ENCODE measurements at regions not wholly inside any gene's neighbourhood (a gene's known extent, or its start where the extent isn't known, plus 50 kb on each side); places are given as distances from the start of the nearest gene placed in this dataset.

DNA sequence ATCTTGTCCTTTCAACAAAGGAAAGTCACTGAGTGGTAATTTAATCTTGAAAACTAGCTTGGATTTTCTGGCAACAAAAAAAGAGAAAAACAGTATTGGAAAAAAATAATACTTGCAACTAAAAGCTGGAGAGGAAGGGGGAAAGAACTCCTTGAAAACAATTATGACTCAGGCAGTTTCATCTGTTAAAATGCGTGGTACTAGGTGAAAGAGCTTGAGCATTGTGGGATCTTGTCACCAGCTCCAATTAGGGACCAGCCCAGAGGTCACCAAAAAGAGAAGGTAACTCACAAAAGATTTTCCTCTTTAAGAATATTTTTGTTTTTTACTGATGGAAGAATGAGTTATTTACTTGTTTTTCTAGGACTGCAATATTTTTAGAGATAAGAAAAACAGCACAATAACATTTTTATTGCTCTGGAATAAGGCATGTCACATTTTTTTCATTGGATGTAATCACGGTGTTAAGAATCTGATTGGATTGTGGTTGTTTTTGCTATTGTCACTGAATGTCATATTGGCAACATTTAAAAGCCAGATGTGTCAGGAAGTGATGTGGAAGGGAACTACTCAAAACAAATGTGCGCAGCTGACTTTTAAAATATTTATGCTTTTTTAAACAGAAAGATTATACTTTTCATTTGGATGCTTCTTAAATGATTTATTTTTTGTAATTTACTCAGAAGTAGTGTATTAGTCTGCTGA lies 78.5 kb upstream of the ADAMTS5 start:
- Histone ChIP-seq H2AFZ (ENCODE audit: control insufficient read depth, low read length) (no peak overlapping the region), H3K27ac (ENCODE audit: control insufficient read depth, insufficient read depth, low read length) (no peak overlapping the region), H3K4me3 (ENCODE audit: control insufficient read depth in 2 of 3, extremely low read depth in 1 of 3, insufficient read depth in 2 of 3, low read depth in 1 of 3, low read length in 3 of 3) (no peak overlapping the region), H3K4me1 (ENCODE audit: control insufficient read depth, extremely low read depth, insufficient read depth, low read length) (peaks cover 13% of the 10 kb centered on the region), H3K9ac (ENCODE audit: control insufficient read depth, extremely low read depth, insufficient read depth, low read length) (no peak overlapping the region), H3K36me3 (ENCODE audit: control insufficient read depth in 2 of 2, extremely low read depth in 1 of 2, insufficient read depth in 2 of 2, low read length in 2 of 2) (no peaks in the 10 kb centered on the region), H4K20me1 (ENCODE audit: control insufficient read depth, extremely low read depth, insufficient read depth, low read length) (no peaks in the 10 kb centered on the region), H3K9me3 (ENCODE audit: control insufficient read depth, low read depth, low read length) (no peaks in the 10 kb centered on the region), H3K27me3 (ENCODE audit: control insufficient read depth, extremely low read depth, insufficient read depth, low read length) (no peaks in the 10 kb centered on the region), H3K79me2 (ENCODE audit: control insufficient read depth, insufficient read depth, low read length) (no peaks in the 10 kb centered on the region), H3K4me2 (ENCODE audit: control insufficient read depth, extremely low read depth, insufficient read depth, low read depth, low read length) (no peak overlapping the region), H3K9me1 (ENCODE audit: control insufficient read depth, extremely low read depth, insufficient read depth, low read length) (no peaks in the 10 kb centered on the region)
- no peak for TF ChIP-seq EZH2 (IDR thresholded peaks at IDR 0.05; ENCODE audit: low read length)
- TF ChIP-seq, protein P1, sequence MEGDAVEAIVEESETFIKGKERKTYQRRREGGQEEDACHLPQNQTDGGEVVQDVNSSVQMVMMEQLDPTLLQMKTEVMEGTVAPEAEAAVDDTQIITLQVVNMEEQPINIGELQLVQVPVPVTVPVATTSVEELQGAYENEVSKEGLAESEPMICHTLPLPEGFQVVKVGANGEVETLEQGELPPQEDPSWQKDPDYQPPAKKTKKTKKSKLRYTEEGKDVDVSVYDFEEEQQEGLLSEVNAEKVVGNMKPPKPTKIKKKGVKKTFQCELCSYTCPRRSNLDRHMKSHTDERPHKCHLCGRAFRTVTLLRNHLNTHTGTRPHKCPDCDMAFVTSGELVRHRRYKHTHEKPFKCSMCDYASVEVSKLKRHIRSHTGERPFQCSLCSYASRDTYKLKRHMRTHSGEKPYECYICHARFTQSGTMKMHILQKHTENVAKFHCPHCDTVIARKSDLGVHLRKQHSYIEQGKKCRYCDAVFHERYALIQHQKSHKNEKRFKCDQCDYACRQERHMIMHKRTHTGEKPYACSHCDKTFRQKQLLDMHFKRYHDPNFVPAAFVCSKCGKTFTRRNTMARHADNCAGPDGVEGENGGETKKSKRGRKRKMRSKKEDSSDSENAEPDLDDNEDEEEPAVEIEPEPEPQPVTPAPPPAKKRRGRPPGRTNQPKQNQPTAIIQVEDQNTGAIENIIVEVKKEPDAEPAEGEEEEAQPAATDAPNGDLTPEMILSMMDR (optimal IDR thresholded peaks at IDR 0.05 in 1 of 3, IDR thresholded peaks at IDR 0.05 in 1 of 3, conservative IDR thresholded peaks at IDR 0.05 in 1 of 3; ENCODE audit: extremely low read depth in 1 of 3, insufficient read depth in 2 of 3, low read length in 3 of 3) = no peak
- DNase-seq (ENCODE audit: low read depth, low spot score) (no peak), FAIRE-seq (no peak)
- dilution Hi-C loops (cut with MboI; ENCODE audit: extremely low pct_ligation_motif_present, low sequenced_read_pairs) = no loop called here

DNA sequence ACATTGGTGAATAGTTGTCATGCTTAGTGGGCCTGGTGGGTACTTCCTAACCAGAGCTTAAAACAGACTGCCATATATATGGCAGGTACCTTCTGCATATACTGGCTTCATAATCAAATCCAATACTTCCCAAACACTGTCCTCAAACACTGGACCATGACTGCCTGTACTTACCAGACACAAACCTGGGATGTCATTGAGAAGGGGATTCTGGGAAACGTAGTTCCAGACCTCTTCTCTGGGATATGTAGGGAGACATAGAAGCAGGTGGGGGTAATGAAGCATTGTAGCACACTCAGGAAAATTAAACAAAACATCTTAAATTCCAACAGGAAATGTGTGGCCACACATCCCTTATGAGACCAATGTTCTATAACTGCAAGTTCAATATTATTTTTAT lies 76.5 kb upstream of the ADAMTS5 start:
- no peak for FAIRE-seq

More for the DNA sequence above, 76.5 kb upstream of the ADAMTS5 start:
- no peaks in the 10 kb centered on the region for H3K79me2 ChIP-seq (ENCODE audit: control insufficient read depth, insufficient read depth, low read length)
- no peak overlapping the region for H3K9ac ChIP-seq (ENCODE audit: control insufficient read depth, extremely low read depth, insufficient read depth, low read length)
- H3K27me3 ChIP-seq (ENCODE audit: control insufficient read depth, extremely low read depth, insufficient read depth, low read length) = no peaks in the 10 kb centered on the region
- H3K9me1 ChIP-seq (ENCODE audit: control insufficient read depth, extremely low read depth, insufficient read depth, low read length) = no peaks in the 10 kb centered on the region
- H3K27ac ChIP-seq (ENCODE audit: control insufficient read depth, insufficient read depth, low read length) = no peak overlapping the region
- H2AFZ ChIP-seq (ENCODE audit: control insufficient read depth, low read length) = no peak overlapping the region
- H4K20me1 ChIP-seq (ENCODE audit: control insufficient read depth, extremely low read depth, insufficient read depth, low read length) = no peaks in the 10 kb centered on the region
- DNase-seq (ENCODE audit: low read depth, low spot score) = no peak
- TF ChIP-seq EZH2 (IDR thresholded peaks at IDR 0.05; ENCODE audit: low read length) = no peak
- TF ChIP-seq, protein P1 (optimal IDR thresholded peaks at IDR 0.05 in 1 of 3, IDR thresholded peaks at IDR 0.05 in 1 of 3, conservative IDR thresholded peaks at IDR 0.05 in 1 of 3; ENCODE audit: extremely low read depth in 1 of 3, insufficient read depth in 2 of 3, low read length in 3 of 3) = no peak
- no peaks in the 10 kb centered on the region for H3K36me3 ChIP-seq (ENCODE audit: control insufficient read depth in 2 of 2, extremely low read depth in 1 of 2, insufficient read depth in 2 of 2, low read length in 2 of 2)
- dilution Hi-C loops (cut with MboI; ENCODE audit: extremely low pct_ligation_motif_present, low sequenced_read_pairs) = no loop called here
- no peaks in the 10 kb centered on the region for H3K9me3 ChIP-seq (ENCODE audit: control insufficient read depth, low read depth, low read length)
- H3K4me3 ChIP-seq (ENCODE audit: control insufficient read depth in 2 of 3, extremely low read depth in 1 of 3, insufficient read depth in 2 of 3, low read depth in 1 of 3, low read length in 3 of 3) = no peak overlapping the region
- peaks cover 14% of the 10 kb centered on the region for H3K4me1 ChIP-seq (ENCODE audit: control insufficient read depth, extremely low read depth, insufficient read depth, low read length)
- H3K4me2 ChIP-seq (ENCODE audit: control insufficient read depth, extremely low read depth, insufficient read depth, low read depth, low read length) = no peak overlapping the region
